8988T (cell line): ENCODE measurements at regions not wholly inside any gene's neighbourhood (a gene's known extent, or its start where the extent isn't known, plus 50 kb on each side); places are given as distances from the start of the nearest gene placed in this dataset.

Source experiments
- DNase-seq: peaks from one replicate; pipeline ENCODE4 v3.0.0; 2011

DNA sequence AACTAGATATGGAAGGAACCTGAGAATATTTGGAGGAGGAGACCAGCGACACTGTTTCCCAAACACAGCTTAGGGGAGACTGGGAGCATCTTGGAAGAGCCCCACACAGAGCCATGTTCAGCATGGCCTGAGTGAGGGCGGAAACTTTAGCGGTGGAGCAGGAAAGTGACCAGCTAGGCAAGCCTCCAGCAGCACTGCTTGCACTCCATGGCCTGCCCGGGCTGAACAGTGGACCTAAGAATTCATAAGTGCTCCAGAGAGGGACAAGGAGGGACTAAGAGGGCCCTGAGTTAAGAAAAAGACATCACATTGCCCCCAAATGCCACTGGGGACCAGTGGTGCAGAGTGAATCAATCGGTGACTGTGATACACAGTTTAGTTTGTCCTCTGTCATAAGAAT is 566.4 kb downstream of the TNS1 start:
- no peak for DNase-seq

DNA sequence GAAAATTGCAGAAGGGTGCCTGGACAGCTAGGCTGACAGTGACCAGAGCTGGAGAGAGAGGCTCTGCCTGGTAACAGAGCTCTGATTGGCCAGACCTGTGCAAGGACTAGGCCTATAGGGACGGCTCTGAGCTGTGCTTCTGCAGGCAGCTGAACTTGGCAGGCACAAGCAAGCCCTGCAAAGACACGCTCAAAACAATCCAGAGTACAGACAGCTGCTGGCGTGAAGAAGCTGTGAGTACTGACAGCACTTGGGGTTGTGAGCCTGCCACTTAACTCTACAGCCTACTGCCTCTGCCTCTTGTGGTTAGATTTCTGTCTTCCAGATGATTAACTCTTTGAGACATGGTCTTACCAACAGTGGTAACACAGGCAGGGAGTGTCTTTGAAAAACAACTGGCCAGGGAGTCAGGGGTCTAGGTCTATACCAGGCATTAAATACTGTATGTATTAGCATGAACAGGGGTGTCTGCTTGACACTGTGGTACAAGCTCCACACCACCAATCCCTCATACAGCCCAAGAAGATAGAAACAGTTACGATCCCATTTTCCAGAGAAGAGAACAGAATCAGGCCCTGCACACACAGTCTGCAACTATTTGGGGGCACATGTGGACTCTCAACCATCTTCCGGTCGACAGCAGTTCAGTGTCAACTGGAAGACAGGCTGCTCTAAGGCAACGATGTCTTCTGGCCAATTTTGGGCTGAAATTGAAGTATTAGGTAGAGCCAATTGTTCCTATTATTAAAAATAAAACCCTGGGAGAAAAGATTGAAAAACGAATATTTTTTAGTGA is 568.4 kb downstream of the TNS1 start:
- DNase-seq: peak; percentile 33

DNA sequence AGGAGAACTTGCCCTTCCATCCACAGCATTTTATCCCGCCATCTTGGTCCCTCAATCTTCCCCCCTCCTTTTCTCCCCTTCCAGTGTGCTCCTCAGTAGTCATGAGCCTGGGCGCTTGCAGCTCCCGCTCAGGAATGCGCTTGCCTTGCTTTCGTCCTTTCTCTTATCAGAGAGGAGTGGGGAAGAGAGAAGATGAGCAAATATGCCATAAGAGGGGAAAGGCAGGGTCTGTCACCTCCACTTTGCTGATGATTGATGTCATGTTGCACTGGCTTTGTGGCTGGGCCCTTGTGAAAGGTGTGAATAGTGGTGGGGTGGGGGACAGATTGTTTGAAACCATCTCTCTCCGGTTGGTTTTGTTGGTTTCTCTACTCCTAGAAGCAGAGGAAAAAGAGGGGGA is 569.3 kb downstream of the TNS1 start:
- DNase-seq: no peak

DNA sequence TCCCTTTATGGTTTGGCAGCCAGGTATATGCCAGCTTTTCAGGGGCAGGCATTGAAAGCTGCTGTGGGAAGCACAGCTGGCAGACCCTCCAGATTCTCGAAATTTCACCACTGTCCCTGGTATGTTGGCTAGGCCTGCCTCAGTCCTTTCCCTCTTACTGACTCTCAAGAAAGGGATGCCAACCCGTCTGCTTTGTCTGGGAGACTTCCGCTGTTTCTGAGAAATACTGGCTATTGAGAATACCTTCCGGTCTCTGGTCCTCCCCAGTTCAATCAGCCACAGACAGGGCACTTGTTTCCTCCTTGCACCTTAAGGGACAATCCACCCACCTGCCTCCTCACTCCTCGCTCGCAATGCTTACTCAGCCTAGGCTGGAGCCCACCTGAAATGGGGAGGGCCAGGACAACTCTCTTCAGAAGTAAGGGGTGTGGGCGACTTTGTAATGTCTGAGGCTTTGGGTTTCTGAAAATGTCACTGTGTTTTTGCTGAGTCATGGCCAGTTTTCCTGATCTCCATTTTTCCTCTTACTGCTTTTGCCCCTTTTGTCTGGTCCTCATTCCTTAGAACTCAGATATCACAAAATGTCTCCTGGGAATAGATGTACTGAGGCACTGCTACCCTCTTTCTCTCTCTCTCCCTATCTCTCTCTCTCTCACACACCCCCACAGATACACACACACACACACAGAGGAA is 571.1 kb downstream of the TNS1 start:
- no peak for DNase-seq

DNA sequence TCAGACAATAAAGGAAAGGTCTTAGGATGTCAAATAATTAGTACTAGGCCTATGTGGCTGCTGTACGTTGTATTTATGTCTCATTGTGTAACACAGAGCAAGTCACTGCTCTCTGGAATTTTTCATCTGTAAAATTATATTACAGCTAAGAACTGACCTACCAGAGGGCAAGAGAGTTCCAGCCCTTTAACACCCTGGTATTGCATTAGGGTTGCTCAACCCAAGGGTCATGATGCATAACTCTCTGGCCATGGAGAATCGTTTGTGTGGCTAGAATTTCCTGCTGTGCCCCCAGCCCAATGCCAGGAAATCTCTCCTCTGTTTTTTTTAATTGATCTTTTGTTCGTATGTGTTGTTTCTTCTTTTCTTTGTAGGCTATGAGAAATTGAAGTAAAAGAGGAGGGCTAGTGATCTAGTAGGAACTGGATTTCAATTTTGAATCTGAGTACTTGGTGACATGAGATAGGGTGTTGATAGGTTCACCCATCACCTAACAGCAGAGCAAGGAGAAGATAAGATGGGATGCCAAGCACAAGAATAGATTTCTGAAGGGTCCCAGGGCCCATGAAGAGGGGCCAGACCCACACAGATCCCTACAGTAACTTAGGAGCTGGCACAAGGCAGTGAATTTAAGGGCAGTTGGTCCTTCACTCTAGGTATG is 571.2 kb upstream of the TNP1 start:
- no peak for DNase-seq

DNA sequence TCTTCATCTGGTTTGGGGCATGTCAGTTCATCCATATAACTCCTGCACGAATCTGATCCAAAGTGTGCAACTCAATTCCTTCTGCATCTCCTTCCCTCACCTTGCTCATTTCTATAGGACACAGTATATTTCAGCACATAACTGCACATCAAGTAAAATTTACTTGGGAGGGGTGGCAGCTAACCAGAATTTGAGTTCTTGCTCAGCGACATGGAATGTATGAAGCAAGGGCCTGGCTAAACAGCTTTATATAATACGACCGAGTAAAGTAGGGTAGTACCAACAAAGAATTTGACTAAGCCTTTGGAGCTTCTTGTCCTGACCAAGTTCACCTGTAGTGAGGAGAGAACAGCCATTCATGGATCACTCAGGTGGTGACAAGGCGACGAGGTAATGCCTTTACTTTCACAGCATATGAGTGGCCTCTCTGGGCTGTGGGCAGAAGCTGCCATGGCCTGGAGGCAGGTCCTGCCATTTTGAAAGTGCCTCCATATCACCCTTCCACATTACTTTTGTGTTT is 570.2 kb upstream of the TNP1 start:
- DNase-seq: no peak

DNA sequence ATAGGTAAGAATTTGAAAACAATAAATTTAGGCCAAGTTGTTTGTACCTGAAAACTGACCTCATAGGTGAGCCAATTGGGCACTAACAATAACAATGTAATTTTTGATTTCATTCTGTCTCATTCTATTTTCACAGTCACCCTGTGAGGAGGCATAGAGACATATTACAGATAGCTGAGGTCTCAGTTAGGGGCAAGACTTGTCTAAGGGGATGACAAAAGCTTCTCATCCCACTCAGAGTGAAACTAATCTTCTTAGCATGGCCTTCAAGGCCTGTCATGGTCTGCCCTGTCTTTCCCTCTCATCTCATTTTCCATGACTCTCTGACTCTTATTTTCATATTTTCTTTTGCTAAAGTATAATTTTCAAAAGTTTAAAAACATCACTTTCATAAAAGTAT is 562.0 kb upstream of the TNP1 start:
- no peak for DNase-seq

DNA sequence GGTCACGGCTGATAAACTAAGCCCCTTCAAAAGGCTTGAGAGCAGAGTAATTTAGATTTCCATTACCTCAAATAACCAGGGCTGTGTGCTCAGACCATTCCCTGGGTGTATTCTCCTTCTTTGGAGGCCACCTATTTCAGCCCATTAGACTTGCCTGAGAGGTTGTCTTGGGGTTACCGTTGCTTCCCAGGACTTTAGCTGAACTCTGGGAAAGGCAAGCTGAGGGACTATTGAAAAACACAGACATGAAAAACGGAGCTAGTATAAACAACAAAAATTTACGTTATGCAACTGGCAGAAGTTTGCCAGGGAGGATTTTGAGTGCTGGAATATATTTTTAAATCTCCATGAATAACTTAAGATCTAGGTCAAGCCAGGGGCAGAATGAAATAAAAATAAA is 561.0 kb upstream of the TNP1 start:
- DNase-seq: no peak

DNA sequence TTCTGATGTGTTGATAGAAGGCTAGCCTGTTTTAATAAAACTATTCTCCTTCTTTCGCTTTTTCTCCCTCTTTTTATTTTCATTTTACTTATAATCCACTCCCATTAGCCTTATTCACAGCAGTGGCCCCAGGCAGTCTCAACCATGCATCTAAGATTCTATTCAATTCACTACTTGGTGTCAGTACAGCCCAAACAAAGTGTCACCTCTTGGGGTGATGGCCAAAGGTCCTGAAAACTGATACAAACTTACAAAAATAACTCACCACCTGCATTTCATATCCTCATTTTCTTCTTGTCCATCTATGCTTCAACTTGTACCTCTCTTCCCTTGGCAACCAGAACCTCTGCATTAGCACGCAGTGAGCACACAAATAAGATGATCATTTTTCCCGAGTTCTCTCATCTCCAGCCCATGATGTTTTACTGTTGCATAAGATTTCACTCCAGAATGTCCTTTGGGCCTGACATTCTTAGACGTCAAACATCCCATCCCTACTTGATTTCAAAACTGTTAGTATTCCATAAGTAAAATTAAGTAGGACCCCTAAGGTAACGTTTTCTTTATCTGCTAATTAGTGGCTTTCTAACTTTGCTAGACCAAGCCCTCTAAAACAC is 559.3 kb upstream of the TNP1 start:
- DNase-seq: no peak

DNA sequence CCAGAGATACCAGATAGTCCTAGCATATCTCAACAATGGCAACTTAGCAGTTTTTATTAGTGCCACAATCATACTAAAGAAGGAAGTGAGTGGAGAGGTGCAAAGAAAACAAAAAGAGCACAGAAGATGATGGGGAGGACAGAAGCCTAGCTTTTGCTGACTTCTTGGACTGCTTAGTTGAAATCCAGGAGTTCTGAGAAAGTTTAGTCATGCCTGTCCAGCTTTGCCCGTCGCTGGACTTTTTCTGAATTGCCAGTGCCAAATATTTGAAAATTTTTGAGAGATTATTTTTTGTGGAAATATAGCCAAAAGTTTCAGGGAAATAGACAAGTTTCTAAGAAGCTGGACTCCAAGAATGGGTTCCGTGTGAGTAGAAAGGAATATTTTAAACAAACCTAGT is 558.7 kb upstream of the TNP1 start:
- no peak for DNase-seq

DNA sequence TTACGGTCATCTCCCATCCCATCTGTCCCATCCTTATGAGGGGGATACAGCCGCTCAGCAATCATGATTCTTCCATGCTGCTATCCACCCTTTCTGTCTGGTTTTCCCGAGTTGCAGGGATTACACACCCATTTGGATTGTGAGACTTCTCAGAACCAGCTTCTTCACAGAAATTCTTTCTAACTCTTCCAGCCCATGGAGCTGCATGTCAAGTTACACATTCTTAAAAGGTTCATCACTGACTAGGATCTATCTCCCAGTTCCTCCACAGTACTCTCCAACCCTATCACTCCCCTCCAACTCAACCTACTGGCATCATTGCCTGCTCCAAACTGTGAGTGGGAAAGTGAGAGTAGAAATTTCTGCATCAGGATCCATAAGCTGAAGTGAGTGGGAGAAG is 558.2 kb upstream of the TNP1 start:
- DNase-seq: no peak

DNA sequence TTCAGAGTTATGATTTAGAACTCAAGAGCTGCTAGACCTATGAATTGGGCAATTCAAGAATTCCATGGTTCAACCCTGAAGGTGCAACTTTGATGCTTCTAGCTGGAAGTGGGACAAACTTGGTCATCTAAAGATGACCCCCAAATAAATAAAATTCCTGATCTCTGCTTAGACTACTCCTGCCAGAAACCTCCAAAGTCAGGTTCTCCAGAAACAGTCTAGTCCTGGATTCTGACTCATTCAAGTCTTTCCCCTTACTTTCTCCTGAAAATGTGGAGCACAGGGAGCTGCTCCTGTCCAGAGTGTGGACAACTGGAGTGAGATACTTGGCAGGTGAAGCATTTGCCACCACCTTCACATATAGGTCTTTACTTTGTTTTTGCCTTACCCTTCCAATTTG is 557.7 kb upstream of the TNP1 start:
- no peak for DNase-seq

DNA sequence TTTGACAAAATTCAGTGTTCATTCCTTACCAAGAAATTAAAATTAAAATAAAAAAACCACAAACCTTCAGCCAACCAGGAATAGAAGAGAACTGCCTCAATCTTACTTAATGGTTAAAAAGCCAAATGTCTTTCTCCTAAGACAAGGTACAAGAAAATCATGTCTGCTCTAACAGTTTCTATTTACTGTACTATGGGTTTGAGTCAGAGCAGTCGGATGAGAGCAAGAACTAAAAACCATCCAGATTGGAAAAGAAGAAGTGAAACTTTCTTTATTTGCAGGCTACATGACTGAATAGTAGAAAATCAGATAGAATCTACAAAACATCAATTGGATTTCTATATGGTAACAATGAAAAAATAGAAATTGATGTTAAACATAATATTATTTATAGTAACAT is 555.5 kb upstream of the TNP1 start:
- DNase-seq: no peak

DNA sequence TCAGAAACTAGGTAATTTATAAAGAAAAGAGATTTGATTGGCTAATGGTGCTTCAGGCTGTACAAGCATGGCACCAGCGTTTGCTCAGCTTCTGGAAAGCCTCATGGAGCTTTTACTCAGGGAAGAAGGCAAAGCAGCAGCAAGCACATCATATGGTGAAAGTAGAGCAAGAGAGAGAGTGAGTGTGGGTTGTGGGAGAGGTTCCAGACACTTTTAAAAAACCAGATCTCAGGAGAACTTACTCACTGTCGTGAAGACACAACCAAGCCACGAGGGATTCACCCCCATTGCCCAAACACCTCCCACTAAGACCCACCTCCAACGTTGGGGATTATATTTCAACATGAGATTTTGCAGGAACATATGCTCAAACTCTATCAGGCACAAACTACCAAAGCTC is 554.6 kb upstream of the TNP1 start:
- no peak for DNase-seq

DNA sequence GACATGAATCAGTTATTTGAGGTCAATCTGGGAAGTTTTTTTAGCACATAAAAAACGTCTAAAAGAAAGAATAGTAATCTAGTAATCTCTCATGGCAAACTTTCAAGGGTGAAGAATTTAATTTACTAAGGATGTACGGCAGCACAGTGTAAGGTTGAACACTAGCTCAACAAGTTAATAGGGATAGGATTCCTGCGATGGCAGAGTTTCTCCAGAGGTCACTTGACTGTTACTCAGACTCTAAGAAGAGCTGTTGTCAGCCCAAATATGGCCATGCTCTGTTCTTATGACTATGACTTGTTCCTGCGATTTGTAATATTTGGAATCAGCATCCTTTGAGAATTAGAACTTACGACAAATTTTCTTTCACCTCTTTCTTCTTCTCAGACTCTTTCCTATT is 553.3 kb upstream of the TNP1 start:
- DNase-seq: no peak

DNA sequence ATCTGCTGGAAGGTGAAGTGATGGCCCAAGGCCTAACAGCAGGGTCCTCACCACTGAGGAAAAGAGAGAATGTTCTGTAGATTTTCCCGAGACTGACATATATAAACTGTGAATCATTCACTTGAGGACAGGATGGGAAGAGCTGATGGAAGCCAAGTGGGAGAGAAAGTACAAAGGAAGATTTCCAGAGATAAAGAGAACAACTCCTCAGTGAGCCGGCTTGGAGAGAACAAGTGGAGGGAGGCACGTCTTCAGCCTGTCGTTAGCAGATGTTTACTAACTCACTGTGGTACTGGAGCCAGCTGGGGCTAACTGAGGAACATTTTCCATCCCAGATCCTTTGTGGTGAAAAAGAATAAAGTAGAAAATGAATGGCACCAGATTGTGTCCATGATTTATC is 552.9 kb upstream of the TNP1 start:
- no peak for DNase-seq

DNA sequence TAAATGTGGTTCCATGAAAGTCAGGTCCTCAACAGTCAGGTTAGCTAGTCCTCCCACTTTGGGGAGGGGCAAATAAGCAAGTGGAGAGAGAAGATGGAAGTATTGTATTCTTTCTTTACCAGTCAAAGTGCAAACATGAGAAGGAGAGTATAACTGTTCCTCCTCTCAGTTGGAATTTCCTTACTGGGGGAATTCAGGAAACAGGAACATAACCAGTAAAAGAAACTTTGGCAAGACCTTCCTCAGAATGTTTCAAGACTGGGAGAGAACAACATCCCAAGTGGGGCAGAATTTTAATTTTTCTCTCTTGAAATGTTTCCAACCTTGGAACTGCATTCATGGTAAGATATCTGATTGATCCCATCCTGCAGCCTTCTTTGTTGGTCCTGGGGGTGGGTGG is 552.4 kb upstream of the TNP1 start:
- DNase-seq: no peak

DNA sequence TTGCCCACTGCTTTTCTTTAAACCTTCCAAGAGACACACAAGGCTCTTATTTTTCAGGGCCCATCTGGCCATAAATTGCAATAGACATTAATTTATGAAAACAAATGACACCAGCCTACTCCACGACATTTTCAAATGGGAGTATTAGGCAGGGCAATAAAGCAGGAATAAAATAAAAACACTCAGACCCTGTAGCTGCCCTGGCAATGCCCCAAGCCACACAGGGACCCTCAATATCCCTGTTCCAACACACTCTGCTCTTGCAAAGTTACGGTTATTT is 550.8 kb upstream of the TNP1 start:
- no peak for DNase-seq

DNA sequence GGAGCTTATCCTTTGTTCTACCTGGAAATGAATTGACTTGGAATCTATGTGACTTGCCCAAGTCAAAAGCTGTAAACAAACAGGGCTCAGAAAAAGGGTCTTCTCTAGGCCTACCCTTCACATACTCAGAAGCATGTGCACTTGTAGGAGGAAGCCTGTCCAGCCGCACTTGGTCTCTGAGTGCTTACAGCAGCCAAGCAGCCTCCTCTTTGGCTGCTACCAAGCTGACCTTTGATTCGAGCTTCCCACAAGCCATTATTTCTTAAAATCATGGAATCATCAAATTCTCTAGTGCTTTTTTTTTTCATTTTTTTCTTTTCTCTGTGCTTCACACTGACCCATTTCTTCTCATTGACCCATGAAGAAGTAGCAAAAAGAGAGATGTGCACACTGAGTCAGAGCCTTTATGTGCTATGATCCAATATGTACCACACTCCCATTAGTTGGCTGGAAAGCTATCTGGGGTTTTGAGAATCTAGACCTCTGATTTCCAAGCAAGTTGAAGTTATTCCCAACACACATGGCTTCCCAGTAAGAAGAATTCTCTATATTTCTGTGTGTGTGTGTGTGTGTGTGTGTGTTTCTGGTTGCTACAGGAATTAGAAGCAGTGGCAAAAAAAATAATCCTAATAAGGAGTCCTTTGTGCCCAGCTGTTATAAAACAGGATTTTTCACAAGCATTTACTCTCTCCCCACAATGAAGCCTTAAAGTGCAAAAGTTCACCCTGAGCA is 550.3 kb upstream of the TNP1 start:
- DNase-seq: no peak

DNA sequence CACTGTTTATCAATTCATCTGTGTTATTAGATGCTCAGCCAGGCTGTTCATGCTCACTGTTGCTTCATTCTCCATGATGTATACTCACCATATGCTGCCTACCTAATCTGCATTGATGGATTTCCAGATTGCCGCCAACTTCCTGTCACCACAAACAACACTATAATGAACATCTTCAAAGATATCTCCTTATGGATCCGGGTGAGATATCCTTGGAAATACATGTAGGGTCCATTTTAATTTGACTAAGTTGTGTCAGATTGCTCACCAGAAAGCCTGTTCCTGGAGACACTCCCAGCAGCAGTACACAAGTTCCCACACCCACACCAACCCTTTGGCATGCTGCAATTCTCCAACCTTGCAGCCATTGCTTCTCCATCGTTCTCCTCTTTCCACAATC is 547.5 kb upstream of the TNP1 start:
- DNase-seq: no peak

DNA sequence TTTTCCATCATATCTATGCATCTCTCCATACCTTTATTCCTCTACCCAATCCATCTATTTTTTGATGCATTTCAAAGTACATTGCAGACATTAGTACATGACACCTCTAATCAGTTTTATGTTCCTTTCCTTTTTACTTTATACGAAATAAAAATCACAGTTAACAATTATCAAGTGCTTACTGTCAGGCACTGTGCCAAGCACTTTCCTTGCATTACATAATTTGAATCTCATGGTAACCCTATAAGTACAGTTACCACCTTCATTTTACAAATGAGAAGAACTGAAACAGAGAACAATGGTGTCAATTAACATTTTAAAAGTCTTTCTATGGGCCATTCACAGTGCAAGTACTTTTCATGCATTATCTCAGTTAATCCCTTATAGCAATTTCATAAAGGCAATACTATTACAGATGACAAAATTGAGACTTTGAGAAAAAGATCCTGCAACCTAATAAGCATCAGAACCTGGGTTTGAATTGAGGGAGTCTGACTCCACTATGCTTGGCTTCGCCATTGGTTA is 544.4 kb upstream of the TNP1 start:
- DNase-seq: no peak

DNA sequence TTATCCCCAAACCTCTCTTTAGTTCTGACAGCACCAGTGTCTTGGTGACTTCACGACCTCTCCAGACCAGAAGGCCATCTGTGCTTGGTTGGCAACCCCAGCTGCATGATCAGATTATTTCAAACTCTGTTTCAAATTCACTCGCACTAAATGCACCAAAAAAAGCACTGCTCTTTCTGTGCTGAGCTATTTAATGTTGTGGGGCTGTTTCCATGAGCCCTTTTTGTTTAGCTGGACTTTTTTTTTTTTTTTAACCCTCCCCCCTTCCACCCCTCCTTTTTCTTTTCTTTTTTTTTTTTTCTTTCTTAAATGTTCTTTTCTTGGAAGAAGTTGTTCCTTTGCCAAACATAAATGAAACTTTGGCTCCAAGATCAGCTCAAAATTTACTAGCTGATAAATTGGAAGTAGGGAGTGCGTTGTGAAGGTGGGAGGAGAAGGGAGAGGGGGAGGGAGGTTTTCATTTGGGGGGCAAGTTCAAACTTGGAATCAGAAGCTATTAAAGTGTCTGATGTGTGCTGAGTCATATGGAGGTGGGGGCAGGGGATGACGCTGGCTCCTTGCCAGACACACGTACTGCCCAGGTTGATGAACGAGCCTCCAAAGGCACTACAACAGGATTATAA is 543.0 kb upstream of the TNP1 start:
- DNase-seq: no peak
